GM12873 (cell line): ENCODE measurements at regions not wholly inside any gene's neighbourhood (a gene's known extent, or its start where the extent isn't known, plus 50 kb on each side); places are given as distances from the start of the nearest gene placed in this dataset.

Experiments
- CTCF ChIP-seq: IDR thresholded peaks from 2 replicates; pipeline ENCODE4 v1.5.1; 2012; ENCODE audit warnings: low read depth, mild to moderate bottlenecking, moderate library complexity, low read length, control low read depth; ENCODE audit not compliant: insufficient read depth; ENCODE audit errors: missing control alignments

- TF ChIP-seq CTCF, result no peak
These were observed 79.6 kb downstream of the DOP1B start for GRCh38 chr21:36236052-36236730.

GRCh38 chr21:36237441-36237840 is 80.8 kb downstream of the DOP1B start:
- no peak for TF ChIP-seq CTCF

GRCh38 chr21:36239585-36239984 is 80.4 kb upstream of the MORC3 start:
- TF ChIP-seq CTCF, result no peak

- no peak for TF ChIP-seq CTCF
These were observed 78.3 kb upstream of the MORC3 start for GRCh38 chr21:36241717-36242116.

- no peak for TF ChIP-seq CTCF
These were observed 74.9 kb upstream of the MORC3 start for GRCh38 chr21:36245115-36245514.

- TF ChIP-seq CTCF, result no peak
These were observed 74.3 kb upstream of the MORC3 start for GRCh38 chr21:36245649-36246048.

- no peak for TF ChIP-seq CTCF
These were observed 73.8 kb upstream of the MORC3 start for GRCh38 chr21:36246080-36246631.
